Stimulated activated naive CD8-positive, alpha-beta T cell treated with anti-CD3 and anti-CD28 coated beads, Interleukin-15, Interleukin-2, amounts not matched to agents 100 U/mL and 50 U/mL, for 24 hours (primary cell): ENCODE measurements at regions not wholly inside any gene's neighbourhood (a gene's known extent, or its start where the extent isn't known, plus 50 kb on each side); places are given as distances from the start of the nearest gene placed in this dataset.

Experiments
- ATAC-seq: fragments of 150-1000 bp; cut with Tn5 transposase; one replicate; pipeline ENCODE4 v1.10.0; 2021
- DNase-seq: peaks from one replicate; pipeline ENCODE4 v3.0.0; 2021

- no peak for ATAC-seq
- no peak for DNase-seq
Measured at GRCh38 chr13:72165276-72165675, 298.3 kb upstream of the DACH1 start.

- ATAC-seq (no peak), DNase-seq (no peak)
Measured at GRCh38 chr13:72164811-72165210, 297.8 kb upstream of the DACH1 start.

GRCh38 chr13:72163678-72164077, 296.7 kb upstream of the DACH1 start:
- DNase-seq, result no peak
- ATAC-seq, result no peak

- DNase-seq, result no peak
- ATAC-seq, result no peak
Measured at GRCh38 chr13:72160977-72161376, 294.0 kb upstream of the DACH1 start.

- no peak for ATAC-seq
- no peak for DNase-seq
Measured at GRCh38 chr13:72156760-72157159, 289.8 kb upstream of the DACH1 start.

GRCh38 chr13:72153272-72153671, 286.3 kb upstream of the DACH1 start:
- DNase-seq (no peak), ATAC-seq (no peak)

- no peak for ATAC-seq
- DNase-seq, result no peak
Measured at GRCh38 chr13:72151241-72151640, 284.2 kb upstream of the DACH1 start.

DNA sequence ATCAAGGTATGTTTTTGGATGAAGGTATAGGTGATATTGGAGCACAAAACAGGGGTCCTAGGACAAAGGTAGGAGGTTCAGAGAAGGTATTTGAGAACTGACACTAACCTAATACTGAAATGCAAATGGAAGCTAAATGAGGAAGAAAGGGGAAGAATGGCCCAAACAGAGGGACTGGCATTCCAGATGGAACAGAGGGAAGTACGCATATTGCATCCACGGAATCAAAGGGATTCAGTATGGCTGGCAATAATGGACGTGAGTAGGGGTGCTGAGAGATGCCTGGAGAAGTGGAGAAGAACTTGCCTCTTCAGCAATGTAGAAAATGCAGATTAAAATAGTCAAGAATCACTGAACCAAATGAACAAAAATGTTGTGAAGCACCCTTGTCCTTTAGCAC, 283.5 kb upstream of the DACH1 start:
- ATAC-seq (no peak), DNase-seq (no peak)

DNA sequence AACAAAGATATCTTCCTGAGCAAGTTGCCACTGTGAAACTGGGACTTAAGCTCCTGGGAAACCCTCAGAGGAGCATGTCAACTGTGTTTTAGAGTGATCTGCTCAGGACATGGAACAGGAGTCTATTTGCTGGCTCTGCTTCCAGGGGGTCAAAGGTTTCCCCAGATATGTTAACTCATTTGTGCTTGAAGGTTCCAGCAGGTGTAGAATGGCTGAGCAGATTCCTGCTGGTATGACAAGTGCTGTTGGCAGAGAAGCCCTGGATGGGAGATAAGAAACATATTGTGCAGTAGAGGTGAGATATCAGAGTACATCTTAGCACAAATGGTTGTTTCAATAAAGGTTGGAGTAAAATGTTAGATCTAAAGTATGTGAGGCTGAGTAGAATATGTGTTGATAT, 282.7 kb upstream of the DACH1 start:
- no peak for ATAC-seq

GRCh38 chr13:72146816-72147215, 279.8 kb upstream of the DACH1 start:
- ATAC-seq (no peak), DNase-seq (no peak)

More for the DNA sequence above, 282.7 kb upstream of the DACH1 start:
- DNase-seq, result no peak

DNA sequence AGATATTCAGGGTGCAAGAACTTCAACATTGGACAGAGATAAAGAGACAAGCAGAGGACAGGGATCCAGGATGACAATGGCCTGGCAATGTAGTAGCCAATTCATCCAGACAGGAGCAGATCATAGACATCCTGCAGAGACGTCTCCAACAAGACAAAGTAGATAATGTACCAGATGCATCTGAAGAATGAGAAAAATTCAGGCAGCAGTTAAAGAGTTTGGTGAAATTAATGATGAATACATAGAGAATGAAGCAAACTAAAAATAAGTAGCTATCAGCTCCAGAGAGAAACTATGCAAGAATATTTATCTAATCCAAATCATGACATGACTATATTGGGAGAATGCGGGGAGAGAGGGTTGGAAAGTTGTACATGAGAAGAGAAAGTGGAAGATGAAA, 278.4 kb upstream of the DACH1 start:
- ATAC-seq, result no peak

GRCh38 chr13:72144636-72145035, 277.6 kb upstream of the DACH1 start:
- ATAC-seq, result no peak
- no peak for DNase-seq

More for the DNA sequence above, 278.4 kb upstream of the DACH1 start:
- DNase-seq, result no peak

GRCh38 chr13:72141855-72142519, 275.0 kb upstream of the DACH1 start:
- ATAC-seq, result no peak
- DNase-seq, result no peak

DNA sequence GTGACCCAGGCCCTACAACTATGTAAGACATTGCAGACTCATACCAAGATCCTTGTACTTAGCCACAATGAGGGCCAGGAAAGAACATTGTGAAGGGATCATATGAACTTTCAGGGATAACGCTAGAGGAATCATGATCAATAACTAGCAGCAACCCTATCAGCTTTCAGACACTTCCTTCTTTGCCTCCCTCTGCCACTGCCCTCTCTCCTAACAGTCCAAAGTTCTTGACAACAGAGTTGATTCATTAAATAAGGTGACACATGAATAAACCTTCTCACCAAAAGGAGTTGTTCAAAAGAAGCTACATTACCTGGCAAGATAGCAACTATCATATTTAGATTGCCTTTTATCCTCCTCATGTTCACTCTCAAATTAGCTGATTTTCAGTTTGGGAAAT, 272.2 kb upstream of the DACH1 start:
- no peak for ATAC-seq
- DNase-seq, result no peak

GRCh38 chr13:72132075-72132474, 265.1 kb upstream of the DACH1 start:
- no peak for DNase-seq
- ATAC-seq, result no peak

DNA sequence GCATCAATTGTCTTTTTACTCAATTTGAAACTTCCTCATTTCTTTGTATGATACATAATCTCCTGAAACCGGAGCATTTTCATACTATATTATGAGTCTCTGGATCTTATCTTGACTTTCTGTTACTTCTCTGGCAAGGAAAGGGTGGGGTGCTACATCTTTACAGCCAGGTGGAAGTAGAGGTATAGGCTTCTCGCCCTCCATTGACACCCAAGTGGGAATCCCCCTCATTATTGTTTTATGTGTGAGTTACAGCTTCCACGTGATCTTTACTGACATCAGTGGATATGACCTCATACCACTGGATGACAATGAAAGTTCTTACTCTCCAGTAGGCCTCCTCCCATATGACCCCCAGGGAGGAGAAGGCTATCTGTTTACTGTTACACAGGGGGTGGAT, 262.1 kb upstream of the DACH1 start:
- DNase-seq, result no peak
- no peak for ATAC-seq

DNA sequence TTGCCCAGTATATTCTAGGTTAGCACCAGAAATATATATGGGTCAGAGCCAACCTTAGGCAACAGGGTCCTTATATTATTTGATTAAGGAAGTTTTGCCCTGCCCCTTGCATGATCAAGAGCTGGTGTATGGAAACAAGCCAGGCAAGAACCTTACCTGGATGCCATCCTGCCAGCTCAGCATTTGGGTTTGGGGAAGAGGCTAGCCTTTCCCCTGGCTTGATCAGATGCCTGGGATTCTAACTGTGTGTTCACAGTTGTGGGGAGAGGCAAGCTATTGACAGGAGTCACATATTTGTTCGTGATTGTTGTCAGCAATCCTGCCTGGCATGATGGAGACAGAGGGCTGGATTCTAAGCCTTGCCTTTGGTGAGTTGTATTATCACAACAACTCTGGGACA, 260.0 kb upstream of the DACH1 start:
- ATAC-seq, result no peak
- no peak for DNase-seq

DNA sequence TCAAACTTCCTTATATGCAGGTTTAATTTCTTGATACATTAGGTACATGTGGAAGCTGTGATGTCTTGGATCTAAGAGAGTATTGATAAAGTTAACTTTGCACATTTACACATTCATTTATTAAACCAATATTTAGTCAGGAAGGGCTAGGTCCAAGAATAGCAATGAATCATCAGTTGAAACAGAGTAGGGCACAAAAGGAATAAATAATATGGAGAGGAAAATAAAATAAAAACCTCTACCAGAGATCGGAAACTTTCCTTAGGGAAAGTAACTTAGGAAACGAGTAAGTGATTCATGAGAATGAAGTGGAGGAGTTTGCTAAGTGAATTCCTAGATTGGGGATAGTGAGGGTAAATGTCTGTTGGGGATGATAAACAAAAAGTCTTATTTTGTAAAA, 259.4 kb upstream of the DACH1 start:
- DNase-seq, result no peak
- ATAC-seq, result no peak

GRCh38 chr13:72125561-72125960, 258.6 kb upstream of the DACH1 start:
- ATAC-seq (no peak), DNase-seq (no peak)

- DNase-seq (no peak), ATAC-seq (no peak)
Measured at GRCh38 chr13:72122661-72123255, 255.8 kb upstream of the DACH1 start.

DNA sequence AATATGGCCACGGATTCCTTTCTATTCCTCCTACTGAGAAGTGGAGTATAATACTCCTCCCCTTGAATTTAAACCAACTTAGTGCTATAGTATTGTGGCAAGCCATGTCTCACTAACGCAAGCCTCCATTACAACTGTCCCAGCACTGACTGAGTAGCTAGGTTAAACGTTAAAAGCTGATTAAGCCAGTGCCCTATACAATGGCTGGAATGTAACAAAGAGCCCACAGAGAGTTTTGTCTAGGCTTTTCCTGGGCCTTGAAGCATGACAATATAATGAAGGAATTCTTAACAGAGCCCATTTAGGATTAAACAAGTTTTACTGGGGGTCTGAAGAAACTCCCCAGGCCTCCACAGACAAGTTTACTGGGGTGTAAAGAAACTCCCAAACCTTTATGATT, 254.5 kb upstream of the DACH1 start:
- ATAC-seq (no peak), DNase-seq (no peak)

GRCh38 chr13:72120632-72121031, 253.6 kb upstream of the DACH1 start:
- DNase-seq (no peak), ATAC-seq (no peak)

- ATAC-seq (no peak), DNase-seq (no peak)
Measured at GRCh38 chr13:72113931-72114330, 246.9 kb upstream of the DACH1 start.

- DNase-seq (no peak), ATAC-seq (no peak)
Measured at GRCh38 chr13:72113076-72113475, 246.1 kb upstream of the DACH1 start.
